Activated CD8-positive, alpha-beta T cell treated with anti-CD3 and anti-CD28 coated beads, Interleukin-2, amount 10 ng/mL, durations not matched to agents 7 days and 5 days (primary cell): ENCODE measurements at regions not wholly inside any gene's neighbourhood (a gene's known extent, or its start where the extent isn't known, plus 50 kb on each side); places are given as distances from the start of the nearest gene placed in this dataset.
A peak's percentile ranks its signal among the peaks of the same experiment; 100 is the strongest.

Experiments
- ATAC-seq: fragments of 150-1000 bp; cut with Tn5 transposase; one replicate; pipeline ENCODE4 v1.10.0; 2021; ENCODE audit warnings: moderate library complexity
- CTCF ChIA-PET: fragments of 350-600 bp; sonication (Branson Sonifier 250); formaldehyde crosslinking; loops from one replicate; lab custom pipeline; 2021; ENCODE audit warnings: antibody characterized with exemption; lab: Charles Lee
- POLR2A ChIA-PET: fragments of 350-600 bp; sonication (Branson Sonifier 250); formaldehyde crosslinking; loops from one replicate; lab custom pipeline; 2021; ENCODE audit warnings: antibody characterized with exemption; lab: Charles Lee
- DNase-seq: peaks from one replicate; pipeline ENCODE4 v3.0.0-alpha.2; 2020
- H3K27ac Mint-ChIP-seq: one replicate; pipeline ENCODE4 v1.8.0; 2021; ENCODE audit warnings: mild to moderate bottlenecking, mixed read lengths
- H3K27me3 Mint-ChIP-seq: one replicate; pipeline ENCODE4 v1.8.0; 2021; ENCODE audit warnings: low read depth, mixed read lengths
- H3K36me3 Mint-ChIP-seq: one replicate; pipeline ENCODE4 v1.8.0; 2021; ENCODE audit warnings: low read depth, mixed read lengths
- H3K4me1 Mint-ChIP-seq: one replicate; pipeline ENCODE4 v1.8.0; 2021; ENCODE audit warnings: low read depth, mixed read lengths
- H3K4me3 Mint-ChIP-seq: one replicate; pipeline ENCODE4 v1.8.0; 2021; ENCODE audit warnings: mild to moderate bottlenecking, mixed read lengths
- H3K9me3 Mint-ChIP-seq: one replicate; pipeline ENCODE4 v1.8.0; 2022; ENCODE audit warnings: mixed read lengths; ENCODE audit not compliant: insufficient read depth

DNA sequence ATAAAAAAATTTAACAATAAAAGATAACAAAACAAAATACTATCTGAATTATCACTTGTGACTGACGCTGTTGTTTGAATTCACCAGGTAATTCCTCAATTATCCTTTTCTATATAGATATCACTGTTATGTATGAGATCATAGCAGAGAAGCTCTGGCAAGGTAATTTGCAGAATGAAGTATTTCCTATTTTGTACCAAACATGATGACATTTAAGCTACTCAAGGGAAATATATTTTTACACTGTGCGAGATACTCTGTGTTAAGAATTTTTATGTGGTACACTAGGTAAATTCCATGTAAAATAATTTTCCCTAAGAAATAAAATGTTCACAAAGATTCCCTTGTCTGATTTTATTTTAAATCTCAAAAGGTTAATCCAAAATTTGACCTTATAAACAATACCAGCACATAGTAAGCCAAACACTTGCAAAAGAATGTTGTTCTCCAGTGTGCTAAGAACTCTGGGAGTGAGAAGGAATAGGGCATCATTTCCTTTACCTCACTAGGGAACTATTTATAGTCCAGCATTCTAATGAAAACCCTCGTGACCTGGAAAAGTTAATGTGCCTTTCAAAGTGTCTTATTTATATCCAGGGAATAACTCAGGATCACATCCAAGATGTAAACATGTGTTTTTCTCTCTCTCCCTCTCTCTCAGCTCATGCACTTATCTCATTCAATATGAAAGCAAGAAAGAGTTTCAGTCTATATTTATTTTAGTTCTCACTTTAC is 115.2 kb upstream of the RAP1B start:
- Mint-ChIP-seq H3K4me3 (no peak overlapping the region), H3K27me3 (no peaks in the 10 kb centered on the region), H3K27ac (no peak overlapping the region), H3K9me3 (no peaks in the 10 kb centered on the region), H3K4me1 (peaks cover 24% of the 10 kb centered on the region), H3K36me3 (no peaks in the 10 kb centered on the region)
- ChIA-PET CTCF (no interaction called here), POLR2A (no interaction called here)
- no peak for DNase-seq
- ATAC-seq: no peak

DNA sequence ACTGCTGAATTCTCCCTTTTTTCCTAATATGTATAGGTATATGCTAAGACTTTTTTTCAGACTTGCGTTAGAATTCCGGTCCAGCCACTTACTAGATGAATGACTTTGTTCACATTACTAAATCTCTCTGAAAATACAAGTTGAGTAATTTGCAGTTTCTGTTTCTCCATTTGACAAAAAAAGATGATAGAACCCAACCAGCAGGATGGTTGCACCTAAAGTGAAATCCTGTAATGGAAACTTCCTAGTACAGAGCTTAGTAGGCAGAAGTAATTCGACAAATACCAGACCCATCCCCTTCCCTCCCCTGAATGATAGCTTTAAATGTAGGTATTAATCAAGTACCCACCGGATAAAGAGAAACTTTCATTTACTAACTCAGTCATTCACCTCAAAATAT is 113.6 kb upstream of the RAP1B start:
- H3K9me3 Mint-ChIP-seq: no peaks in the 10 kb centered on the region
- ATAC-seq (no peak), DNase-seq (no peak)
- H3K4me3 Mint-ChIP-seq: peak overlapping the region; percentile 7
- no peaks in the 10 kb centered on the region for H3K36me3 Mint-ChIP-seq
- ChIA-PET POLR2A (interaction anchor here (1.4 kb wide), 1 partner anchor 114 kb away, joined by 5 read pairs; the partner anchor contains the start of gene RAP1B), CTCF (interaction anchor here (0.7 to 1.8 kb wide), 4 partner anchors 14 to 45 kb away, joined by 3 to 4 read pairs (median 4); no protein-coding TSS in a partner anchor)
- H3K27ac Mint-ChIP-seq: peak overlapping the region; percentile 19
- H3K27me3 Mint-ChIP-seq: no peaks in the 10 kb centered on the region
- peaks cover 16% of the 10 kb centered on the region for H3K4me1 Mint-ChIP-seq

DNA sequence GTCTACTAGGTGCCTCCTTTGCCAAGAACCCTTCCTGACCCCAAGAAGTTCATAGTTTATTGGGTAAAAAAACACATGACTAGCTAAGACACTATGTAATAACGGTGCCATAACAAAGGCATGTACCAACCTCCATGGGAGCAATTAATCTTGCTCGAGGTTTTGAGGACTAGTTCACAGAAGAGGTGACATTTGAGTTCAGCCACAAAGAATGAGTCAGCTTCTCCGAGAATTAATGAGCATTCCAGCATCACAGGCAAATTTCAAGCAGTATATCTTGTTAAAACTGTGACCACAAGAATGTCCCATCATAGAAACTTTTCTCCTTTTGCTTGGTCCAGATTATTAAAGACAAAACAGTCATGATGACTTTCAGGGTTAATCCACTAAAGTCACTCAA is 113.0 kb upstream of the RAP1B start:
- POLR2A ChIA-PET: interaction anchor here (1.0 to 1.4 kb wide), 2 partner anchors 15 to 113 kb away, joined by 5 to 10 read pairs; partner anchors contain the start of gene RAP1B
- peak; percentile 55 for ATAC-seq
- no peak overlapping the region for H3K27ac Mint-ChIP-seq
- H3K4me3 Mint-ChIP-seq: no peak overlapping the region
- no peak for DNase-seq
- H3K4me1 Mint-ChIP-seq: peaks cover 16% of the 10 kb centered on the region
- CTCF ChIA-PET: interaction anchor here (0.7 to 1.8 kb wide), 6 partner anchors 9 to 138 kb away, joined by 3 to 5 read pairs (median 4); no protein-coding TSS in a partner anchor
- H3K36me3 Mint-ChIP-seq: no peaks in the 10 kb centered on the region
- H3K27me3 Mint-ChIP-seq: no peaks in the 10 kb centered on the region
- H3K9me3 Mint-ChIP-seq: no peaks in the 10 kb centered on the region

DNA sequence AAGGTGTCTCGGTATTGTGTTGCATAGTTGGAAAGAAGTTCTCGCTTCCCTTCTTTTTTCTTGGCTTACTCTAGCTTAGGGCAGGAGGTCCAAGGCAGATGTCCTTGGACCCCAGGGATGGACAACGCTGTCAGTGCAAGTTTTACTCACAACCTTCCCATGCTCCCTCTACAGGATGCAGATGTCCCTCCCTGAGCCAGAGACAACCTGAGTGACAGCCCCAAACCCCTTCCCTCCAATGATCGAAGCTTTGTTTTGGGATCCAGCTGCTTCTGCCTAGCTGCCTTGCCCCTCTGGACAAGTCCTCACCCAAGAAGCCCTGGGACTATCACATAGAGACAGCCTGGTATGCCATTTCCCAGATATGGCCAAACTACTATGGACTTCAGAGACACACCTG is 112.0 kb upstream of the RAP1B start:
- peaks cover 16% of the 10 kb centered on the region for H3K4me1 Mint-ChIP-seq
- H3K9me3 Mint-ChIP-seq: no peaks in the 10 kb centered on the region
- ChIA-PET CTCF (no interaction called here), POLR2A (no interaction called here)
- H3K27me3 Mint-ChIP-seq: no peaks in the 10 kb centered on the region
- no peak for ATAC-seq
- no peaks in the 10 kb centered on the region for H3K36me3 Mint-ChIP-seq
- no peak overlapping the region for H3K4me3 Mint-ChIP-seq
- H3K27ac Mint-ChIP-seq: no peak overlapping the region
- DNase-seq: no peak

DNA sequence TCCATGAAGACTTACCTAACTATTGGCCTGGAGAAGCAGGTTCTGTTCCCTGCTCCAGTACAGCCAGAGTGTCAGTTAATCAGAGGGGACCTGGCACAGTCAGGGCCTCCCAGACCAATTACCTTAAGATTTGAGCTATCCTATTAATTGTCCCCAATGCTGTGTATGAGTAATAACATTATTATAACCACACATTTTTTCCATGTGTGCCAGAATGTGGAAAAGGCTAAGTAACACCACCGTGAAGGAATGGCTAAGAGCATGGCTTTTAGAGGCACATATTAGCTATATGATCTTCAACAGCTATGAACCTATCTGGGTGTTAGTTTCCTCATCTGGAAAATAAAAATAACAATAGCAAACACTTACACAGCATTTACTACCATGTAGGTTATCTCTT is 111.1 kb upstream of the RAP1B start:
- CTCF ChIA-PET: no interaction called here

DNA sequence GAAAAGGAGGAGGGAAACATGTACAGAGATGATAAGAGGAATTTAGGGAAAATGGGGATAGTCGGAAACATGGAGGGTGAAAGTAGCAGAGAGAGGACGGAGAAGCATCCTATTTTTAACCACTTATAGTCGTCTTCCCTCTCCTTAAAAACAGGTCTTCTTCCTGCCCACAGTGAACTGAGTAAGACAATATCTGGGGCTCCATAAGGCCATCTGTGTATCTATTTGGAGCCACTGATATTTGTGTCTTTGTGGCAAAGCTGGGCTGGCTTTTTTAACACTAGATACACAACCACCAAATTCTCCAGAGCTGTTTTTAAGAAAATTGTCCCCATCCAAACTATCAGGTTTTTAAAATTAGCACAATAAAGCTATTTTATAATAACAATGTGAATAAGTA is 109.5 kb upstream of the RAP1B start:
- no peaks in the 10 kb centered on the region for H3K36me3 Mint-ChIP-seq
- no peaks in the 10 kb centered on the region for H3K27me3 Mint-ChIP-seq
- no peak overlapping the region for H3K4me3 Mint-ChIP-seq
- no peak for DNase-seq
- ChIA-PET POLR2A (no interaction called here), CTCF (no interaction called here)
- H3K27ac Mint-ChIP-seq: no peak overlapping the region
- no peak for ATAC-seq
- no peaks in the 10 kb centered on the region for H3K9me3 Mint-ChIP-seq
- peaks cover 16% of the 10 kb centered on the region for H3K4me1 Mint-ChIP-seq

More for the DNA sequence above, 111.1 kb upstream of the RAP1B start:
- H3K27ac Mint-ChIP-seq: no peak overlapping the region
- DNase-seq (no peak), ATAC-seq (no peak)
- H3K4me1 Mint-ChIP-seq: peaks cover 16% of the 10 kb centered on the region
- H3K9me3 Mint-ChIP-seq: no peaks in the 10 kb centered on the region
- no peak overlapping the region for H3K4me3 Mint-ChIP-seq
- H3K27me3 Mint-ChIP-seq: no peaks in the 10 kb centered on the region
- POLR2A ChIA-PET: no interaction called here
- H3K36me3 Mint-ChIP-seq: no peaks in the 10 kb centered on the region

DNA sequence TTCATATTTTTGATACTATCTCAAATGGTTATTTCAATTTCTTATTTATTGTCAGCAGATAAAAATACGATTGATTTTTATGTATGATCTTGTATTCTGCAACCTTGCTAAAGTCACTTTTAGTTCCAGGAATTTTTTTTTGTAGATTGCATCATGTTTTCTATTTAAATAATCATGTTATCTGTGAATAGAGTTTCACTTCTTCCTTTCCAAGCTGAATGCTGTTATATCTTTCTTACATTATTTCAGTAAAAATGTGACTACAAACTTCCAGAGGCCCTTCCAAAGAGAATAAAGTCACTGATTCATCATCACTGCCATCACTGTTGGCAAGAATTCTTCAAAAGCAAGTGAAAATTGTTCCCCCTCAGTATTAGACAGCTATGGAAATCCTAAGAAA is 104.7 kb upstream of the RAP1B start:
- ChIA-PET POLR2A (no interaction called here), CTCF (no interaction called here)
- H3K27ac Mint-ChIP-seq: no peak overlapping the region
- ATAC-seq: no peak
- no peak for DNase-seq
- H3K27me3 Mint-ChIP-seq: no peaks in the 10 kb centered on the region
- H3K36me3 Mint-ChIP-seq: no peaks in the 10 kb centered on the region
- no peak overlapping the region for H3K4me3 Mint-ChIP-seq
- no peaks in the 10 kb centered on the region for H3K9me3 Mint-ChIP-seq
- no peaks in the 10 kb centered on the region for H3K4me1 Mint-ChIP-seq

DNA sequence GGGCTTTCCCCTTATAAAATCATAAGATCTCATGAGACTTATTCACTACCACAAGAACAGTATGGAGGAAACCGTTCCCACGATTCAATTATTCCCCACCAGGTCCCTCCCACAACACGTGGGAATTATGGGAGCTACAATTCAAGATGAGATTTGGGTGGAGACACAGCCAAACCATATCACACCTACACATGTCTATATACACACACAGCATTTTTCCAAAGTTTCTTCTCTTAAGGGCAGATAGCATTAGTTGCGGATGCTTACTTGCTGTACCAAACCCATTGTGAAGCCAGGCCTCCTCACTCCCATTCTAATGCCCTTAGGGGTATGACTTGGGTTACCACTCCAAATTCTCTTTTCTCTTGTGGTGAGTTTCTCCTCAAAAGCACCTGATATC is 104.1 kb upstream of the RAP1B start:
- Mint-ChIP-seq H3K27me3 (no peaks in the 10 kb centered on the region), H3K9me3 (no peaks in the 10 kb centered on the region), H3K36me3 (no peaks in the 10 kb centered on the region), H3K27ac (no peak overlapping the region), H3K4me3 (no peak overlapping the region), H3K4me1 (no peaks in the 10 kb centered on the region)
- POLR2A ChIA-PET: no interaction called here
- ATAC-seq (no peak), DNase-seq (no peak)
- CTCF ChIA-PET: no interaction called here

DNA sequence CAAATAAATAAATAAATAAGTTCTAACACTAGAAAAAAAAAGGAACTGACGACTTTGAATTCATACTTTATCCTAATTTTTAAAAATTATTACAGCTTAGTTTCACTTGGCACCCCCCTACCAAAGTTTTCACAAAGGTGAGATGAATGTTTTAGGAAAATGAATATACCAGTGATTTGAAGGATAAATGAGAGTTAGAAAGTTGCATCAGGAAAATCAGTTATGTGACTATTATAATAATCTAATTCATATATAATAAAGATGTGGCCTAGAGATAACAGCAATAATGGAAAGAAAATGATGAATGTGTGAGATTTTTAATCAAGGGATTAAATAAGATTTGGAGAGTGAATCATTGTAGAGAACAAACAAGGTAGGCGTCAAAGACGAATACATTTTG is 103.0 kb upstream of the RAP1B start:
- CTCF ChIA-PET: no interaction called here

DNA sequence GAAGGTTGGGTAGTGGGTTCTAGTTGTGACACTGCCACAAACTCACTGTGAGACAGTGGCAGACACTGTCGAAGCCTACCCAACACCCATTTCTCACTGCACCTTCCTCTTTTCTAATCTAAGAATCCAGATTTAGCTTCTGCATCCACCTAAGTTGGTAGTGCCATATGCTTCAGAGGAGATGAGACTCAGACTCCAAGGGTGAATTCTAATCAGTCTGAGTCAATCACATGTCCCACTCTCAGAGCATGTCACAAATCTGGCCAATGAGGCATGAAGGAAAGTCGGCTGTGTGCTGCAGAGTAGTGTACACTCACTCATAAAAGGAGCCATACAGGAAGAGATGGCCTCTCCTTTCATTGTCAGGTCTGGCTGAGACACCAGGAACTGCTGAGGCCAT is 102.1 kb upstream of the RAP1B start:
- ATAC-seq: no peak
- Mint-ChIP-seq H3K4me1 (no peaks in the 10 kb centered on the region), H3K4me3 (no peak overlapping the region), H3K36me3 (no peaks in the 10 kb centered on the region), H3K27me3 (no peaks in the 10 kb centered on the region), H3K27ac (no peak overlapping the region), H3K9me3 (peaks cover 3% of the 10 kb centered on the region)
- POLR2A ChIA-PET: no interaction called here
- DNase-seq: no peak
- CTCF ChIA-PET: no interaction called here

More for the DNA sequence above, 103.0 kb upstream of the RAP1B start:
- Mint-ChIP-seq H3K36me3 (no peaks in the 10 kb centered on the region), H3K9me3 (peaks cover under 1% of the 10 kb centered on the region), H3K27ac (no peak overlapping the region), H3K4me1 (no peaks in the 10 kb centered on the region), H3K4me3 (no peak overlapping the region), H3K27me3 (no peaks in the 10 kb centered on the region)
- ATAC-seq: no peak
- DNase-seq: no peak
- POLR2A ChIA-PET: no interaction called here

DNA sequence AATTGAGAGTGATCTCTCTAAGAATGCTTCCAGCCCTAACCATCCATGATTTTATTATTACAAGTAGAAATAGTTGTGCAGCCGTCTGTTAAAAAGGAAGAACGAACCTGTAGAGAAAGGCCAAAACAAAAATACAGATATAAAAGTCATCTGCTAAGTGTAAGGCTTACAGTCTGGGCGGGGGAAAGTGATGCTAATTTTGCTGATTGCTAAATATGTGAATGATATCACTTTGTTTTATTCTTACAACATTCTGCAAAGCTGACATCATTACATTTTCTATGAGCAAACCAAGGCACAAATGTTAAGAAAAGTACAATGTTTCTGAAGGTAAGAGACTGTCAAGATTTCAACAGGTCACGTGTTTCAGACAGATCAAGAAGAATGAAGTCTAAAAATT is 101.5 kb upstream of the RAP1B start:
- H3K27ac Mint-ChIP-seq: no peak overlapping the region
- no peak overlapping the region for H3K4me3 Mint-ChIP-seq
- no peaks in the 10 kb centered on the region for H3K27me3 Mint-ChIP-seq
- POLR2A ChIA-PET: no interaction called here
- ATAC-seq (no peak), DNase-seq (no peak)
- CTCF ChIA-PET: interaction anchor here (1.0 kb wide), 1 partner anchor 12 kb away, joined by 4 read pairs; no protein-coding TSS in a partner anchor
- no peaks in the 10 kb centered on the region for H3K36me3 Mint-ChIP-seq
- no peaks in the 10 kb centered on the region for H3K4me1 Mint-ChIP-seq
- H3K9me3 Mint-ChIP-seq: peaks cover 3% of the 10 kb centered on the region

DNA sequence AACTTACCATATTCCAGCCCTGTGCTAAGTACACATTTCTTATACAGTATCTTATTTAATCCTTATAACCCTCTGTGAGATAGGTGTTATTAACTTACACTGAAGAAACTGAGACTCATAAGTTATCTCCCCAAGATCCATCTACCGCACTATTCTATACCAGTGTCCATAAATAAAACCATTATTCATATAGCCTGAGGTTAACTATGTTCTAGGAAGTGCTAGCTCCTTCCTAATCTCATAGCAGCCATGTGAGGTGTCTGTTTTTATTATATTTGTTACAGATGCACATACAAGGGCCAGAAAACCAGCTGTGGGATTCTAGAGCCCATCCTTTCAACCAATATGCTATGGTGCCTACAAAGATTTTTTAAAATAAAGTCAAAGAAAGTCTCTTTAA is 100.3 kb upstream of the RAP1B start:
- POLR2A ChIA-PET: interaction anchor here (1.0 kb wide), 1 partner anchor 152 kb away, joined by 3 read pairs; no protein-coding TSS in a partner anchor
- ATAC-seq (no peak), DNase-seq (no peak)
- H3K4me3 Mint-ChIP-seq: no peak overlapping the region
- H3K4me1 Mint-ChIP-seq: no peaks in the 10 kb centered on the region
- no peaks in the 10 kb centered on the region for H3K36me3 Mint-ChIP-seq
- no peak overlapping the region for H3K27ac Mint-ChIP-seq
- CTCF ChIA-PET: interaction anchor here (1.3 to 1.4 kb wide), 2 partner anchors 13 to 141 kb away, joined by 3 to 4 read pairs; no protein-coding TSS in a partner anchor
- peaks cover 3% of the 10 kb centered on the region for H3K9me3 Mint-ChIP-seq
- H3K27me3 Mint-ChIP-seq: no peaks in the 10 kb centered on the region
